Kidney (tissue), 13 donors: ENCODE measurements at regions not wholly inside any gene's neighbourhood (a gene's known extent, or its start where the extent isn't known, plus 50 kb on each side); places are given as distances from the start of the nearest gene placed in this dataset.

ENCODE experiments used
- DNase-seq, 5 donors: peaks; one replicate each; pipeline ENCODE4 v3.0.0-alpha.2; 2013 to 2020
- FAIRE-seq: peaks from 2 replicates; lab custom pipeline; 2012; peaks lifted over from hg19 to GRCh38; lab: Jason Lieb, UNC
- H3K27ac ChIP-seq, 2 donors: one replicate each; pipeline ENCODE4 v1.7.0; 2013; ENCODE audit warnings: low read depth in 2 of 2, low read length in 2 of 2, inconsistent platforms in 1 of 2
- H3K27me3 ChIP-seq: one replicate; pipeline ENCODE4 v1.7.1; 2013; ENCODE audit warnings: low read length, inconsistent platforms; ENCODE audit not compliant: control insufficient read depth, insufficient read depth
- H3K36me3 ChIP-seq, 3 donors: one replicate each; pipeline versions ENCODE4 v1.7.0 to v1.7.1; 2013; ENCODE audit warnings: low read length in 3 of 3, control low read depth in 1 of 3, inconsistent platforms in 1 of 3; ENCODE audit not compliant: insufficient read depth in 3 of 3, control insufficient read depth in 2 of 3
- H3K4me1 ChIP-seq, 3 donors: one replicate each; pipeline versions ENCODE4 v1.7.0 to v1.7.1; 2013; ENCODE audit warnings: low read length in 3 of 3, inconsistent platforms in 1 of 3, low read depth in 1 of 3; ENCODE audit not compliant: control insufficient read depth in 2 of 3, insufficient read depth in 2 of 3
- H3K4me3 ChIP-seq, 3 donors: one replicate each; pipeline versions ENCODE4 v1.7.0 to v1.8.1; 2013; ENCODE audit warnings: low read length in 3 of 3, control low read depth in 1 of 3, inconsistent platforms in 1 of 3
- H3K9ac ChIP-seq, 3 donors: one replicate each; pipeline versions ENCODE4 v1.7.0 to v1.7.1; 2013; ENCODE audit warnings: low read length in 3 of 3, control low read depth in 1 of 3, inconsistent platforms in 1 of 3
- H3K9me3 ChIP-seq, 3 donors: one replicate each; pipeline versions ENCODE4 v1.7.0 to v1.7.1; 2013; ENCODE audit warnings: low read length in 3 of 3, control low read depth in 1 of 3, inconsistent platforms in 1 of 3; ENCODE audit not compliant: control insufficient read depth in 2 of 3, insufficient read depth in 1 of 3
- CTCF ChIP-seq: IDR thresholded peaks from 3 replicates; pipeline ENCODE4 v1.5.1; 2012; ENCODE audit warnings: mild to moderate bottlenecking, moderate library complexity, borderline replicate concordance; ENCODE audit not compliant: insufficient read depth; ENCODE audit errors: extremely low read depth
- intact Hi-C: fragments of 100-400 bp; cut with DNase I; formaldehyde crosslinking; loops from one replicate; pipeline ENCODE4 v1.11.1; 2022
- donor health status: control.
- donor health status: control.
- donor health status: control.
- donor health status: control.
- donor health status: control.
- donor health status: DM: yes; HTN: yes; CAD: no.
- donor health status: Normal renal cell carcinoma (clear cell type).

- no peak overlapping the region for H3K27ac ChIP-seq
- intact Hi-C loops, result no loop called here
- H3K27me3 ChIP-seq, result no peaks in the 10 kb centered on the region
- H3K36me3 ChIP-seq, result no peaks in the 10 kb centered on the region
- DNase-seq, result no peak
- H3K9ac ChIP-seq, result no peak overlapping the region
- TF ChIP-seq CTCF, result no peak
- H3K4me1 ChIP-seq, result no peaks in the 10 kb centered on the region
- H3K9me3 ChIP-seq, result no peaks in the 10 kb centered on the region
- no peak for FAIRE-seq
- no peak overlapping the region for H3K4me3 ChIP-seq
Measured at GRCh38 chr2:2635025-2635528, 304.0 kb upstream of the MYT1L start.

GRCh38 chr2:2633017-2633416 is 301.9 kb upstream of the MYT1L start:
- intact Hi-C loops, result no loop called here
- TF ChIP-seq CTCF, result no peak
- no peak overlapping the region for H3K9ac ChIP-seq
- DNase-seq, result peak in 1 of 5 donors; percentile 46
- no peaks in the 10 kb centered on the region for H3K4me1 ChIP-seq
- H3K27me3 ChIP-seq, result no peaks in the 10 kb centered on the region
- H3K4me3 ChIP-seq, result no peak overlapping the region
- no peaks in the 10 kb centered on the region for H3K36me3 ChIP-seq
- no peak overlapping the region for H3K27ac ChIP-seq
- no peak for FAIRE-seq
- H3K9me3 ChIP-seq, result no peaks in the 10 kb centered on the region

- H3K36me3 ChIP-seq, result no peaks in the 10 kb centered on the region
- peaks cover 0 to 12% (median 0%) of the 10 kb centered on the region in 3 donors for H3K9me3 ChIP-seq
- H3K27ac ChIP-seq, result no peak overlapping the region
- no peaks in the 10 kb centered on the region for H3K27me3 ChIP-seq
- DNase-seq (no peak), FAIRE-seq (no peak)
- H3K9ac ChIP-seq, result no peak overlapping the region
- no peak overlapping the region for H3K4me3 ChIP-seq
- H3K4me1 ChIP-seq, result no peaks in the 10 kb centered on the region
- intact Hi-C loops, result no loop called here
- no peak for TF ChIP-seq CTCF
Measured at GRCh38 chr2:2623939-2624338, 292.9 kb upstream of the MYT1L start.

- FAIRE-seq, result no peak
- intact Hi-C loops, result no loop called here
Measured at GRCh38 chr2:2621855-2622254, 290.8 kb upstream of the MYT1L start.

More at GRCh38 chr2:2621855-2622254, 290.8 kb upstream of the MYT1L start:
- H3K27ac ChIP-seq, result no peak overlapping the region
- H3K4me3 ChIP-seq, result no peak overlapping the region
- no peaks in the 10 kb centered on the region for H3K36me3 ChIP-seq
- no peaks in the 10 kb centered on the region for H3K4me1 ChIP-seq
- no peaks in the 10 kb centered on the region for H3K27me3 ChIP-seq
- DNase-seq, result no peak
- peaks cover 0 to 9% (median 0%) of the 10 kb centered on the region in 3 donors for H3K9me3 ChIP-seq
- no peak for TF ChIP-seq CTCF
- H3K9ac ChIP-seq, result no peak overlapping the region
